SK-N-SH (cell line): ENCODE measurements at regions not wholly inside any gene's neighbourhood (a gene's known extent, or its start where the extent isn't known, plus 50 kb on each side); places are given as distances from the start of the nearest gene placed in this dataset.

Source experiments
- CTCF ChIA-PET: fragments of 300-600, 350-600 bp; formaldehyde crosslinking; extraction: SDS; loops from one replicate; lab custom pipeline; 2021; lab: Yijun Ruan, JAX
- POLR2A ChIA-PET: fragments of 350-600 bp; sonication (Branson Sonifier 250); formaldehyde crosslinking; extraction: SDS; loops from one replicate; lab custom pipeline; 2020; ENCODE audit warnings: antibody characterized with exemption, inconsistent platforms; lab: Yijun Ruan, JAX
- DNase-seq: peaks from one replicate; pipeline ENCODE4 v3.0.0; 2012
- H2AFZ ChIP-seq: fragments of 200-600 bp; sonication (generic); 2 replicates; pipeline ENCODE4 v1.8.1; 2016; ENCODE audit warnings: antibody characterized with exemption, mild to moderate bottlenecking, low read depth
- H3F3A ChIP-seq: fragments of 200-600 bp; sonication (generic); replicated peaks from 2 replicates; pipeline ENCODE3; 2016; ENCODE audit warnings: antibody characterized with exemption, mild to moderate bottlenecking; ENCODE audit not compliant: insufficient read depth
- H3K27ac ChIP-seq, 2 experiments: fragments of 200-500 bp in 1 of 2; fragments of 200-600 bp in 1 of 2; sonication (Bioruptor generic) in 1 of 2; sonication (generic), shearing (Covaris generic) in 1 of 2; 2 replicates each; pipeline versions ENCODE4 v1.5.1 to v1.6.1; 2014 to 2016; ENCODE audit warnings: low read depth in 2 of 2, inconsistent platforms in 1 of 2, low read length in 1 of 2, mild to moderate bottlenecking in 1 of 2, mixed read lengths in 1 of 2
- H3K27me3 ChIP-seq: fragments of 200-600 bp; sonication (generic), shearing (Covaris generic); 2 replicates; pipeline ENCODE4 v1.6.1; 2016; ENCODE audit warnings: mixed run types; ENCODE audit not compliant: insufficient read depth
- H3K36me3 ChIP-seq, 2 experiments: fragments of 200-500 bp in 1 of 2; fragments of 200-600 bp in 1 of 2; sonication (Bioruptor generic) in 1 of 2; sonication (generic) in 1 of 2; replicated peaks in 1 of 2; 2 replicates each; pipeline versions ENCODE3 to v1.5.1; 2014 to 2016; ENCODE audit warnings: low read length in 1 of 2, mild to moderate bottlenecking in 1 of 2; ENCODE audit not compliant: insufficient read depth in 2 of 2, control insufficient read depth in 1 of 2
- H3K4me1 ChIP-seq, 2 experiments: fragments of 200-500 bp in 1 of 2; fragments of 200-600 bp in 1 of 2; sonication (Bioruptor generic) in 1 of 2; sonication (generic), shearing (Covaris generic) in 1 of 2; 2 replicates each; pipeline versions ENCODE4 v1.5.1 to v1.6.1; 2014 to 2016; ENCODE audit warnings: low read depth in 1 of 2, low read length in 1 of 2, mixed run types in 1 of 2; ENCODE audit not compliant: insufficient read depth in 2 of 2, control insufficient read depth in 1 of 2
- H3K4me2 ChIP-seq: fragments of 200-600 bp; sonication (generic), shearing (Covaris generic); 2 replicates; pipeline ENCODE4 v1.6.1; 2017; ENCODE audit warnings: mixed run types
- H3K4me3 ChIP-seq, 2 experiments: fragments of 200-500 bp in 1 of 2; fragments of 200-600 bp in 1 of 2; sonication (Bioruptor generic) in 1 of 2; sonication (generic), shearing (Covaris generic) in 1 of 2; 2 replicates each; pipeline versions ENCODE4 v1.5.1 to v1.8.1; 2014 to 2016; ENCODE audit warnings: low read depth in 2 of 2, inconsistent platforms in 1 of 2, low read length in 1 of 2, mild to moderate bottlenecking in 1 of 2, mixed read lengths in 1 of 2, moderate library complexity in 1 of 2
- H3K79me2 ChIP-seq: fragments of 200-600 bp; sonication (generic); 2 replicates; pipeline ENCODE4 v1.8.1; 2017; ENCODE audit warnings: mild to moderate bottlenecking; ENCODE audit not compliant: insufficient read depth
- H3K9ac ChIP-seq: fragments of 200-600 bp; sonication (generic); 2 replicates; pipeline ENCODE4 v1.6.1; 2017; ENCODE audit warnings: mixed run types
- H3K9me2 ChIP-seq: fragments of 200-600 bp; sonication (generic); 2 replicates; pipeline ENCODE4 v1.6.1; 2017; ENCODE audit warnings: mixed run types
- H3K9me3 ChIP-seq: fragments of 200-600 bp; sonication (generic); 2 replicates; pipeline ENCODE4 v1.6.1; 2017; ENCODE audit warnings: mixed run types, mild to moderate bottlenecking, moderate library complexity
- H4K20me1 ChIP-seq: fragments of 200-600 bp; sonication (generic); 2 replicates; pipeline ENCODE4 v1.6.1; 2017; ENCODE audit warnings: mild to moderate bottlenecking, mixed run types; ENCODE audit not compliant: insufficient read depth
- CHD2 ChIP-seq: fragments of 150-350 bp; IDR thresholded peaks from 2 replicates; pipeline ENCODE4 v1.6.1; 2018; ENCODE audit warnings: low read length; ENCODE audit not compliant: partially characterized antibody
- IRF3 ChIP-seq: fragments of 150-350 bp; IDR thresholded peaks from 2 replicates; pipeline ENCODE4 v1.6.1; 2016; ENCODE audit warnings: mild to moderate bottlenecking, low read depth, low read length
- PBX3 ChIP-seq: IDR thresholded peaks from 2 replicates; pipeline ENCODE4; 2012
- RAD21 ChIP-seq: IDR thresholded peaks from 2 replicates; pipeline ENCODE4 v1.6.1; 2012; ENCODE audit warnings: mild to moderate bottlenecking, low read length
- WGBS: methylation state at CpG from one replicate; pipeline ENCODE4 v1.1.6; 2017; ENCODE audit warnings: low lambda C conversion rate; 5-methylcytosine and 5-hydroxymethylcytosine counted together
- small RNA-seq, 7 experiments: library from RNA; depleted of rRNA; stranded (forward); fragments of <200 nt; gene quantifications; one replicate each; pipeline ENCODE3, GENCODE V24; 2012
- TF ChIP-seq, protein P1 (sequence below): fragments of 200-600 bp; sonication (generic); IDR thresholded peaks from 2 replicates; pipeline ENCODE4 v1.6.1; 2017; ENCODE audit warnings: antibody characterized with exemption, mild to moderate bottlenecking, moderate library complexity

DNA sequence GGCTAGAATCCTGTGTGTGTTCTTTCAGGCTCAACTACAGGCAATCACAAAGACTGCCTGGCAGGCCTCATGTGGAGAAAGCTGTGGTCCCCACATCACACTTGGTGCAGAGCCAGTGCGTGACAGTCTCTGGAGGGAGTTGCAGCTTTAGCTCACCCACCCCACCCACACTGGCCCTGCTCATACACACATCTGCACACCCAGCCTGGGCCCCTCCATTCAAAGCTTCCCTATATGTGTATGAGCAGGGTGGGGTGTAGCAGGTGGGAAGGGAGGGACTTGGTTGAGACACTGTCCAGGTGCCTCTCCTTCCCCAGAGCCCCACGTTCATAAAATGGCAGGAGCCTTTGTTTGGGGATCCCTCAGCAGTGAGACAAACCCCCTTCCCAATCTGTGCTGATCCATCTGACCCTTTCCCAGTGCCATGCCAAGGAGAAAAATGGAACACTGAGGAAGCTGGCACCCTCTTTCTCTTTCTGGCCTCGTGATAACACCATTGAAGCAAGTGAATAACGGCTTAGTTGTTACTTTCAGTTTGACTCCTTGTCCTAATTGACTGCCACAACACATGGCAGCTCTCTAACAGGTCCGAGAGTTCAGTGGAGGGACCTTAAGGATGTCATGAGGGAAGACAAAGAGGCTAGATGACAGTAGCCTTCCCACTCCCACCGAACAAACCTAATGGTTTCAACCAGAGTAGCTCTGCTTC, 53.8 kb upstream of the NRSN1 start (continued):
- TF ChIP-seq IRF3: no peak

GRCh38 chr6:24076011-24076410, 50.0 kb upstream of the NRSN1 start:
- no peaks in the 10 kb centered on the region for H3K27me3 ChIP-seq
- H4K20me1 ChIP-seq: no peaks in the 10 kb centered on the region
- H2AFZ ChIP-seq: no peak overlapping the region
- H3F3A ChIP-seq: no peaks in the 10 kb centered on the region
- no peak overlapping the region for H3K9ac ChIP-seq
- 0 out of 2 replicates have a peak, but pooled peaks cover 3% of the 10 kb centered on the region for H3K9me2 ChIP-seq
- no peaks in the 10 kb centered on the region for H3K79me2 ChIP-seq
- WGBS: 19% methylated on average over 1 of the region's 1 CpG
- no peak overlapping the region for H3K4me3 ChIP-seq
- peaks cover 8% of the 10 kb centered on the region; the same call in 1 of the 2 replicates for H3K9me3 ChIP-seq
- TF ChIP-seq CHD2: no peak
- no peak for TF ChIP-seq RAD21
- TF ChIP-seq PBX3: no peak
- TF ChIP-seq, protein P1, sequence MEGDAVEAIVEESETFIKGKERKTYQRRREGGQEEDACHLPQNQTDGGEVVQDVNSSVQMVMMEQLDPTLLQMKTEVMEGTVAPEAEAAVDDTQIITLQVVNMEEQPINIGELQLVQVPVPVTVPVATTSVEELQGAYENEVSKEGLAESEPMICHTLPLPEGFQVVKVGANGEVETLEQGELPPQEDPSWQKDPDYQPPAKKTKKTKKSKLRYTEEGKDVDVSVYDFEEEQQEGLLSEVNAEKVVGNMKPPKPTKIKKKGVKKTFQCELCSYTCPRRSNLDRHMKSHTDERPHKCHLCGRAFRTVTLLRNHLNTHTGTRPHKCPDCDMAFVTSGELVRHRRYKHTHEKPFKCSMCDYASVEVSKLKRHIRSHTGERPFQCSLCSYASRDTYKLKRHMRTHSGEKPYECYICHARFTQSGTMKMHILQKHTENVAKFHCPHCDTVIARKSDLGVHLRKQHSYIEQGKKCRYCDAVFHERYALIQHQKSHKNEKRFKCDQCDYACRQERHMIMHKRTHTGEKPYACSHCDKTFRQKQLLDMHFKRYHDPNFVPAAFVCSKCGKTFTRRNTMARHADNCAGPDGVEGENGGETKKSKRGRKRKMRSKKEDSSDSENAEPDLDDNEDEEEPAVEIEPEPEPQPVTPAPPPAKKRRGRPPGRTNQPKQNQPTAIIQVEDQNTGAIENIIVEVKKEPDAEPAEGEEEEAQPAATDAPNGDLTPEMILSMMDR: no peak
- H3K4me1 ChIP-seq: no peaks in the 10 kb centered on the region
- POLR2A ChIA-PET: no interaction called here
- H3K4me2 ChIP-seq: no peak overlapping the region
- CTCF ChIA-PET: interaction anchor here (0.7 to 1.3 kb wide), 2 partner anchors 8 to 129 kb away, joined by 3 read pairs; no protein-coding TSS in a partner anchor
- H3K27ac ChIP-seq: no peak overlapping the region
- H3K36me3 ChIP-seq: no peaks in the 10 kb centered on the region
- no peak for DNase-seq

Small RNA genes in the stretch of these regions (small RNA-seq; reads per million reads assigned to genes)
- gene AL133270.1 (0 reads per million in 7 experiments), gene RNU6-1060P (0 reads per million in 7 experiments), gene SPTLC1P2 (0 reads per million in 7 experiments)
